ENCODE measurements at regions not wholly inside any gene's neighbourhood (a gene's known extent, or its start where the extent isn't known, plus 50 kb on each side); places are given as distances from the start of the nearest gene placed in this dataset.

DNA sequence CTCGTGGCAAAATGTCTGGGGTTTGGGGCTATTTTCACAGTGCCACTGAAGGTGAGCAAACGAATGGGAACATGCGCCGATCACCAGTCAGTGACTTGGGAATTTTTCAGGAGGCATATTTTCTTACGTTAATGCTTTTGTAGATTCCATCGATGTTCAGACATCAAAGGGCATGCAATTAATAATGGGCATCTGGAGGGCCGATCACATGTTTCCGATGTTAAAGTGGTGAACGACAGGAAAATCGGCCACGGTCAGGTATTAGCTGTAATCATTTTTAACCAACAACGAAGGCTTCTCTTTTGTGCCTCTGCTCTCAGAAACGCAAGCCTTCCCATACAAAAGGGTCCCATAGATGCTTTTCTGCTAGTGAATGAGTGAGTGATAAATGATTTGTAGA is 155.0 kb upstream of the PITX1 start:
- H3K4me3 ChIP-seq (replicated peaks in 1 of 2; ENCODE audit: low read depth in 2 of 2, low read length in 2 of 2), result no peak overlapping the region
- TF ChIP-seq, protein P1, sequence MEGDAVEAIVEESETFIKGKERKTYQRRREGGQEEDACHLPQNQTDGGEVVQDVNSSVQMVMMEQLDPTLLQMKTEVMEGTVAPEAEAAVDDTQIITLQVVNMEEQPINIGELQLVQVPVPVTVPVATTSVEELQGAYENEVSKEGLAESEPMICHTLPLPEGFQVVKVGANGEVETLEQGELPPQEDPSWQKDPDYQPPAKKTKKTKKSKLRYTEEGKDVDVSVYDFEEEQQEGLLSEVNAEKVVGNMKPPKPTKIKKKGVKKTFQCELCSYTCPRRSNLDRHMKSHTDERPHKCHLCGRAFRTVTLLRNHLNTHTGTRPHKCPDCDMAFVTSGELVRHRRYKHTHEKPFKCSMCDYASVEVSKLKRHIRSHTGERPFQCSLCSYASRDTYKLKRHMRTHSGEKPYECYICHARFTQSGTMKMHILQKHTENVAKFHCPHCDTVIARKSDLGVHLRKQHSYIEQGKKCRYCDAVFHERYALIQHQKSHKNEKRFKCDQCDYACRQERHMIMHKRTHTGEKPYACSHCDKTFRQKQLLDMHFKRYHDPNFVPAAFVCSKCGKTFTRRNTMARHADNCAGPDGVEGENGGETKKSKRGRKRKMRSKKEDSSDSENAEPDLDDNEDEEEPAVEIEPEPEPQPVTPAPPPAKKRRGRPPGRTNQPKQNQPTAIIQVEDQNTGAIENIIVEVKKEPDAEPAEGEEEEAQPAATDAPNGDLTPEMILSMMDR (IDR thresholded peaks at IDR 0.05; ENCODE audit: low read depth, low read length), result no peak
- no peak for DNase-seq (ENCODE audit: low read depth in 2 of 2)

DNA sequence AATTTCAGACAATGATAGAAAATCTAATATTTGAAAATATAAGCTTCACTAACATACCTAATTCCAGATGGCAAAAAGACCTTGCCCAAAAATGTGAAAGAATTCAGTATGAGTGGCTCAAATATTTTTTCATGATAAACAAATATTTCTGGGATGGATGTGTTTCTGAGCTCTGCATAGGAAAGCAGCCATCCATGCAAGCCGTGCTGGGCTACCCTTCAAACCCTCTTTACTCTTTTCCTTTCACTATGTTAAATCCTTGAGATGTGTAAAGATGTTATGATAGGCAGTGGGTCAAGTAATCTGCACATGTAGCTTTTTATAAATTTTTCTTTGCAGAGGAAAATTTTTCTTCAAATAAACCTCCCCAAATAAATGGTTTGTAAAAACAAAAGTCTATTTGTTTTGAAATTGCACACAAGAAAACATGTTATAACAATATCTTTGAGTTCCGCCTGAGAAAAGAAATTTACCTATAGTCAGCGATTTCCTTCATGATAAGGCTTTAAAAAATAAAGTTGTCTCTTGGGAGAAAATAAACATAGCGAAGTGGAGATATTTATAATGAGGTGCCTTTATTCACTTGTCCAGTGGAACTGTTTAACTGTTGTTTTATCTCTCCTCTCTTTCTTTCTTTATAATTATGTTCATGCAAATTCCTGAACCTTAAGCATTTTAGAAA is 154.3 kb upstream of the PITX1 start:
- H3K4me3 ChIP-seq (replicated peaks in 1 of 2; ENCODE audit: low read depth in 2 of 2, low read length in 2 of 2), result no peak overlapping the region
- TF ChIP-seq, protein P1 (IDR thresholded peaks at IDR 0.05; ENCODE audit: low read depth, low read length), result no peak
- DNase-seq (ENCODE audit: low read depth in 2 of 2), result no peak

- TF ChIP-seq, protein P1 (IDR thresholded peaks at IDR 0.05; ENCODE audit: low read depth, low read length), result no peak
- no peak overlapping the region for H3K4me3 ChIP-seq (replicated peaks in 1 of 2; ENCODE audit: low read depth in 2 of 2, low read length in 2 of 2)
- no peak for DNase-seq (ENCODE audit: low read depth in 2 of 2)
These were observed 152.9 kb upstream of the PITX1 start for GRCh38 chr5:135186662-135187522.

GRCh38 chr5:135185481-135186065 is 151.5 kb upstream of the PITX1 start:
- TF ChIP-seq, protein P1 (IDR thresholded peaks at IDR 0.05; ENCODE audit: low read depth, low read length), result no peak
- DNase-seq (ENCODE audit: low read depth in 2 of 2), result peak; percentile 38 to 63

GRCh38 chr5:135184646-135185045 is 150.6 kb upstream of the PITX1 start:
- TF ChIP-seq, protein P1 (IDR thresholded peaks at IDR 0.05; ENCODE audit: low read depth, low read length), result no peak
- no peak overlapping the region for H3K4me3 ChIP-seq (replicated peaks in 1 of 2; ENCODE audit: low read depth in 2 of 2, low read length in 2 of 2)
- no peak for DNase-seq (ENCODE audit: low read depth in 2 of 2)

More at GRCh38 chr5:135185481-135186065, 151.5 kb upstream of the PITX1 start:
- H3K4me3 ChIP-seq (replicated peaks in 1 of 2; ENCODE audit: low read depth in 2 of 2, low read length in 2 of 2), result no peak overlapping the region

DNA sequence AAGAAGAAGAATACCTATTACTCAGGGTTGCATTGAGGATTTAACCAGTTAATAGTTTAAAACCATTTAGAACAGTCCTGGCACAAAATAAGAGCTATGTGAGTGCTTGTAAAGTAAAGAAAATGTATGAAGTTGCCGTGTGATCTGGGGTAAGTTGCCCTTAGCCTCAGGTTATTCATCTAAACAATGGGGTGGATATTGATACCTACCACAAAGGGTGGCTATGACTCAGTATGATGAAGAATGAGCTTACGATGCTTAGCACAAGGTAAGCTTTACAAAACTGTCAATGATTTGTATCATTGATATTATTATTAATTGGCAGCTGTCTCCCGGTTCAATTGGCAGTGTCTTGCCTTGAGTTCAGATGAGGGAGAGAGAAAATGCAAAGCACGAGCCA is 149.4 kb upstream of the PITX1 start:
- TF ChIP-seq, protein P1 (IDR thresholded peaks at IDR 0.05; ENCODE audit: low read depth, low read length), result no peak
- H3K4me3 ChIP-seq (replicated peaks in 1 of 2; ENCODE audit: low read depth in 2 of 2, low read length in 2 of 2), result no peak overlapping the region
- DNase-seq (ENCODE audit: low read depth in 2 of 2), result no peak

All from cardiac fibroblast (primary cell).